IMR-90 (cell line): ENCODE measurements at regions not wholly inside any gene's neighbourhood (a gene's known extent, or its start where the extent isn't known, plus 50 kb on each side); places are given as distances from the start of the nearest gene placed in this dataset.
A peak's percentile ranks its signal among the peaks of the same experiment; 100 is the strongest.

ENCODE experiments used
- ATAC-seq: fragments of 200-7000 bp; cut with Tn5 transposase; 2 replicates; pipeline ENCODE4 v1.9.1; 2020; ENCODE audit warnings: low read depth, mild to moderate bottlenecking, moderate library complexity
- BruUV-seq: library from RNA; stranded (reverse); fragments of 400-500 nt; replicated peaks from 2 replicates; lab custom pipeline; 2021; lab: Mats Ljungman, UMichigan
- CTCF ChIA-PET: fragments of 300-600 bp; formaldehyde crosslinking; extraction: SDS; loops from one replicate; lab custom pipeline; 2021; ENCODE audit warnings: antibody characterized with exemption; lab: Yijun Ruan, JAX
- POLR2A ChIA-PET: fragments of 300-600 bp; sonication (Branson Sonifier 250); formaldehyde crosslinking; loops from one replicate; lab custom pipeline; 2022; ENCODE audit warnings: antibody characterized with exemption; ENCODE audit not compliant: unreplicated experiment; lab: Charles Lee
- DNase-seq: peaks from one replicate; pipeline ENCODE4 v3.0.0; 2013
- H2AFZ ChIP-seq: replicated peaks from 2 replicates; pipeline ENCODE3; 2013; ENCODE audit warnings: low read length, mild to moderate bottlenecking; ENCODE audit not compliant: poor library complexity
- H2AK5ac ChIP-seq: 2 replicates; pipeline ENCODE4 v1.6.1; 2013; ENCODE audit warnings: low read depth, low read length, inconsistent platforms
- H2AK9ac ChIP-seq: replicated peaks from 2 replicates; pipeline ENCODE3; 2013; ENCODE audit warnings: mild to moderate bottlenecking, low read depth, low read length, moderate library complexity; ENCODE audit not compliant: poor library complexity
- H2BK120ac ChIP-seq: 2 replicates; pipeline ENCODE4 v1.6.1; 2013; ENCODE audit warnings: low read depth, low read length, inconsistent platforms
- H2BK15ac ChIP-seq: 3 replicates; pipeline ENCODE4 v1.6.1; 2013; ENCODE audit warnings: low read depth, low read length, inconsistent platforms
- H2BK20ac ChIP-seq: 2 replicates; pipeline ENCODE4 v1.6.1; 2013; ENCODE audit warnings: low read depth, mild to moderate bottlenecking, inconsistent platforms, low read length, moderate library complexity
- H2BK5ac ChIP-seq: 2 replicates; pipeline ENCODE4 v1.6.1; 2013; ENCODE audit warnings: mild to moderate bottlenecking, low read depth, low read length, inconsistent platforms; ENCODE audit not compliant: poor library complexity, severe bottlenecking
- H3K14ac ChIP-seq: replicated peaks from 2 replicates; pipeline ENCODE4 v1.6.1; 2013; ENCODE audit warnings: low read depth, low read length, inconsistent platforms
- H3K18ac ChIP-seq: 2 replicates; pipeline ENCODE4 v1.6.1; 2013; ENCODE audit warnings: low read depth, low read length, control low read depth
- H3K23ac ChIP-seq: 2 replicates; pipeline ENCODE4 v1.6.1; 2013; ENCODE audit warnings: low read depth, low read length, inconsistent platforms
- H3K27ac ChIP-seq: 2 replicates; pipeline ENCODE4 v1.5.1; 2013; ENCODE audit warnings: mild to moderate bottlenecking, control low read depth, low read length; ENCODE audit not compliant: insufficient read depth
- H3K27me3 ChIP-seq: 2 replicates; pipeline ENCODE4 v1.6.1; 2013; ENCODE audit warnings: low read length; ENCODE audit not compliant: control insufficient read depth, insufficient read depth
- H3K36me3 ChIP-seq: 2 replicates; pipeline ENCODE4 v1.6.1; 2013; ENCODE audit warnings: low read length, mixed read lengths; ENCODE audit not compliant: control insufficient read depth, insufficient read depth
- H3K4ac ChIP-seq: 2 replicates; pipeline ENCODE4 v1.6.1; 2013; ENCODE audit warnings: low read depth, low read length, inconsistent platforms
- H3K4me1 ChIP-seq: 2 replicates; pipeline ENCODE4 v1.6.1; 2013; ENCODE audit warnings: low read length, mixed read lengths; ENCODE audit not compliant: control insufficient read depth, insufficient read depth
- H3K4me2 ChIP-seq: 2 replicates; pipeline ENCODE4 v1.6.1; 2013; ENCODE audit warnings: low read depth, mild to moderate bottlenecking, control low read depth, low read length, moderate library complexity
- H3K4me3 ChIP-seq: 2 replicates; pipeline ENCODE4 v1.5.1; 2013; ENCODE audit warnings: low read depth, mild to moderate bottlenecking, control low read depth, low read length, moderate library complexity; ENCODE audit not compliant: insufficient read depth
- H3K56ac ChIP-seq: 2 replicates; pipeline ENCODE4 v1.6.1; 2013; ENCODE audit warnings: low read length, inconsistent platforms; ENCODE audit not compliant: insufficient read depth; ENCODE audit errors: extremely low read depth
- H3K79me1 ChIP-seq, 2 experiments: 2 replicates each; pipeline ENCODE4 v1.6.1; 2013; ENCODE audit warnings: low read length in 2 of 2, inconsistent platforms in 1 of 2, low read depth in 1 of 2
- H3K9ac ChIP-seq: 2 replicates; pipeline ENCODE4 v1.6.1; 2013; ENCODE audit warnings: low read depth, low read length, control low read depth
- H3K9me1 ChIP-seq: 2 replicates; pipeline ENCODE4 v1.6.1; 2013; ENCODE audit warnings: low read length, inconsistent platforms; ENCODE audit not compliant: insufficient read depth
- H3K9me3 ChIP-seq: 2 replicates; pipeline ENCODE4 v1.6.1; 2013; ENCODE audit warnings: low read length; ENCODE audit not compliant: control insufficient read depth, insufficient read depth
- H4K20me1 ChIP-seq: 2 replicates; pipeline ENCODE4 v1.6.1; 2013; ENCODE audit warnings: low read length, inconsistent platforms; ENCODE audit not compliant: insufficient read depth
- H4K5ac ChIP-seq: 2 replicates; pipeline ENCODE4 v1.6.1; 2013; ENCODE audit warnings: mild to moderate bottlenecking, low read depth, low read length, control low read depth
- H4K8ac ChIP-seq, 2 experiments: 2 replicates each; pipeline ENCODE4 v1.6.1; 2013; ENCODE audit warnings: low read depth in 2 of 2, low read length in 2 of 2, control low read depth in 1 of 2, inconsistent platforms in 1 of 2
- H4K91ac ChIP-seq: 2 replicates; pipeline ENCODE4 v1.6.1; 2013; ENCODE audit warnings: low read depth, low read length, inconsistent platforms; ENCODE audit not compliant: insufficient read depth
- CEBPB ChIP-seq: IDR thresholded peaks from 2 replicates; pipeline ENCODE4 v1.6.1; 2012; ENCODE audit warnings: low read depth, low read length, improper control_type of control experiment
- CHD1 ChIP-seq: IDR thresholded peaks from 2 replicates; pipeline ENCODE4 v1.6.1; 2012; ENCODE audit warnings: low read depth, low read length, improper control_type of control experiment
- ELK1 ChIP-seq: fragments of 150-350 bp; IDR thresholded peaks from 2 replicates; pipeline ENCODE4 v1.6.1; 2016; ENCODE audit warnings: low read depth, mild to moderate bottlenecking, low read length, moderate library complexity, borderline replicate concordance
- FOS ChIP-seq: fragments of 150-350 bp; IDR thresholded peaks from 2 replicates; pipeline ENCODE4 v1.6.1; 2016; ENCODE audit warnings: low read depth, low read length
- MAFK ChIP-seq: IDR thresholded peaks from 2 replicates; pipeline ENCODE4 v1.6.1; 2012; ENCODE audit warnings: low read depth, low read length, improper control_type of control experiment
- MXI1 ChIP-seq: IDR thresholded peaks from 2 replicates; pipeline ENCODE4 v1.6.1; 2012; ENCODE audit warnings: low read depth, mild to moderate bottlenecking, low read length, moderate library complexity, borderline replicate concordance
- WGBS, 2 experiments: methylation state at CpG; one replicate each; pipeline versions ENCODE4 v1.1.5 to v1.1.7; 2013; ENCODE audit warnings: missing lambda C conversion rate in 2 of 2; ENCODE audit not compliant: insufficient read length in 1 of 2; ENCODE audit errors: extremely low coverage in 2 of 2; 5-methylcytosine and 5-hydroxymethylcytosine counted together
- dilution Hi-C: fragments of 300-500 bp; cut with HindIII; formaldehyde crosslinking; loops from one replicate; pipeline ENCODE4 v1.14.3; 2018; ENCODE audit warnings: low sequenced_read_pairs; ENCODE audit not compliant: unreplicated experiment
- in situ Hi-C: fragments of 300-500 bp; cut with MboI; formaldehyde crosslinking; loops from 3 replicates; pipeline ENCODE4 v1.14.3; 2019; ENCODE audit warnings: low sequenced_read_pairs, inconsistent platforms, mixed read lengths
- intact Hi-C: fragments of 100-400 bp; cut with micrococcal nuclease; formaldehyde crosslinking; loops from 2 replicates; pipeline ENCODE4 v1.10.0; 2022
- TF ChIP-seq, protein P1 (sequence below): conservative IDR thresholded peaks from 2 replicates; pipeline ENCODE4 v1.5.1; 2012; ENCODE audit warnings: mild to moderate bottlenecking, low read depth, low read length, improper control_type of control experiment

DNA sequence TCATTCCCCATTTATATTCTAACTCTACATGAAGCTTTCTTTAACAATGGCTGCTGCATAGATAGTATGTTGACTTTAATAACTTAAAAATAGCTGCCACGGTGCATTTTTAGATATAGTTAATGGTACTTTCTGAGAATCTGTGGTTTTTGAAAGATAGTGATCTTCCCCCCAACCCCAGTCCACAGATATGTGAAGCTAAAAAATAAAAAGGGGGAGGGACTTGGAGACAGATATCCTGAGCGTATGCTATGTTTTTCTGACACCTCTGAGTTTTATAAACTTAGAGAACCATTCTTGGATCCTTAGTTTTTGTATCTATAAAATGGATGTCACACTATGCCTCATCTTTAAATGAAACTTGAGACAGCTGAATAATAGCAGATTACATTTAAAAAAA, 120.5 kb downstream of the SNX18 start:
- dilution Hi-C loops, result no loop called here
- no peak overlapping the region for H3K27ac ChIP-seq
- ChIA-PET CTCF (no interaction called here), POLR2A (interaction anchor here (0.6 kb wide), 1 partner anchor 31 kb away, joined by 8 read pairs; no protein-coding TSS in a partner anchor)
- H3K79me1 ChIP-seq, result peaks cover 0 to 3% of the 10 kb centered on the region in 2 experiments; a peak in 1 of 4 replicates
- peaks cover 9% of the 10 kb centered on the region for H3K9me1 ChIP-seq
- BruUV-seq, result no TSS peak
- DNase-seq (no peak), ATAC-seq (no peak)
- no peaks in the 10 kb centered on the region for H3K9me3 ChIP-seq
- no peak overlapping the region for H2BK120ac ChIP-seq
- H4K91ac ChIP-seq, result no peak overlapping the region
- intact Hi-C loops, result no loop called here
- in situ Hi-C loops, result no loop called here
- H3K4me1 ChIP-seq, result peaks cover 6% of the 10 kb centered on the region
- H3K9ac ChIP-seq, result no peak overlapping the region
- no peak overlapping the region for H4K8ac ChIP-seq
- no peaks in the 10 kb centered on the region for H3K36me3 ChIP-seq
- H2BK20ac ChIP-seq, result no peak overlapping the region
- TF ChIP-seq FOS (no peak), CEBPB (no peak), ELK1 (no peak), CHD1 (no peak), MAFK (no peak), MXI1 (no peak)
- TF ChIP-seq, protein P1, sequence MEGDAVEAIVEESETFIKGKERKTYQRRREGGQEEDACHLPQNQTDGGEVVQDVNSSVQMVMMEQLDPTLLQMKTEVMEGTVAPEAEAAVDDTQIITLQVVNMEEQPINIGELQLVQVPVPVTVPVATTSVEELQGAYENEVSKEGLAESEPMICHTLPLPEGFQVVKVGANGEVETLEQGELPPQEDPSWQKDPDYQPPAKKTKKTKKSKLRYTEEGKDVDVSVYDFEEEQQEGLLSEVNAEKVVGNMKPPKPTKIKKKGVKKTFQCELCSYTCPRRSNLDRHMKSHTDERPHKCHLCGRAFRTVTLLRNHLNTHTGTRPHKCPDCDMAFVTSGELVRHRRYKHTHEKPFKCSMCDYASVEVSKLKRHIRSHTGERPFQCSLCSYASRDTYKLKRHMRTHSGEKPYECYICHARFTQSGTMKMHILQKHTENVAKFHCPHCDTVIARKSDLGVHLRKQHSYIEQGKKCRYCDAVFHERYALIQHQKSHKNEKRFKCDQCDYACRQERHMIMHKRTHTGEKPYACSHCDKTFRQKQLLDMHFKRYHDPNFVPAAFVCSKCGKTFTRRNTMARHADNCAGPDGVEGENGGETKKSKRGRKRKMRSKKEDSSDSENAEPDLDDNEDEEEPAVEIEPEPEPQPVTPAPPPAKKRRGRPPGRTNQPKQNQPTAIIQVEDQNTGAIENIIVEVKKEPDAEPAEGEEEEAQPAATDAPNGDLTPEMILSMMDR, result no peak
- H3K18ac ChIP-seq, result no peak overlapping the region
- no peak overlapping the region for H2AK5ac ChIP-seq
- H3K4me2 ChIP-seq, result no peak overlapping the region
- H4K5ac ChIP-seq, result no peak overlapping the region
- H2AFZ ChIP-seq, result no peak overlapping the region
- no peak overlapping the region for H3K23ac ChIP-seq
- no peak overlapping the region for H2AK9ac ChIP-seq
- H2BK15ac ChIP-seq, result no peak overlapping the region
- H3K4me3 ChIP-seq, result no peak overlapping the region
- H3K27me3 ChIP-seq, result no peaks in the 10 kb centered on the region
- H4K20me1 ChIP-seq, result no peaks in the 10 kb centered on the region
- 0 out of 2 replicates have a peak overlapping the region, but pooled peaks have one; percentile 12 for H3K14ac ChIP-seq
- no peak overlapping the region for H3K56ac ChIP-seq
- H3K4ac ChIP-seq, result no peak overlapping the region
- no CpG with 5 or more reads among the region's 2 CpGs for WGBS, 2 experiments
- H2BK5ac ChIP-seq, result no peak overlapping the region
